PC-3 (cell line): ENCODE measurements at regions not wholly inside any gene's neighbourhood (a gene's known extent, or its start where the extent isn't known, plus 50 kb on each side); places are given as distances from the start of the nearest gene placed in this dataset.
A peak's percentile ranks its signal among the peaks of the same experiment; 100 is the strongest.

Experiments used
- ATAC-seq: fragments of 200-7000 bp; cut with Tn5 transposase; 2 replicates; pipeline ENCODE4 v1.9.1; 2020; ENCODE audit warnings: mild to moderate bottlenecking, moderate library complexity
- BruUV-seq: library from RNA; stranded (reverse); fragments of 400-500 nt; replicated peaks from 2 replicates; lab custom pipeline; 2021; lab: Mats Ljungman, UMichigan
- CTCF ChIA-PET: fragments of 300-600 bp; sonication (Branson Sonifier 250); formaldehyde crosslinking; loops from one replicate; lab custom pipeline; 2022; ENCODE audit warnings: antibody characterized with exemption; lab: Charles Lee
- POLR2A ChIA-PET: fragments of 300-600 bp; sonication (Branson Sonifier 250); formaldehyde crosslinking; loops from one replicate; lab custom pipeline; 2022; ENCODE audit warnings: antibody characterized with exemption; ENCODE audit not compliant: unreplicated experiment; lab: Charles Lee
- DNase-seq: peaks from one replicate; pipeline ENCODE4 v3.0.0-alpha.2; 2015
- H2AFZ ChIP-seq: fragments of 300-600 bp; sonication (generic); 2 replicates; pipeline ENCODE4 v1.6.0; 2016; ENCODE audit warnings: antibody characterized with exemption, low read length
- H3F3A ChIP-seq: fragments of 300-600 bp; sonication (generic); one replicate; pipeline ENCODE4 v1.6.0; 2017; ENCODE audit warnings: antibody characterized with exemption, low read length, control low read depth, mild to moderate bottlenecking; ENCODE audit not compliant: unreplicated experiment
- H3K27ac ChIP-seq: fragments of 300-600 bp; sonication (generic); 2 replicates; pipeline ENCODE4 v1.5.1; 2016; ENCODE audit warnings: mild to moderate bottlenecking, low read length
- H3K27me3 ChIP-seq: fragments of 300-600 bp; sonication (generic); 2 replicates; pipeline ENCODE4 v1.6.1; 2016; ENCODE audit warnings: low read length, mixed read lengths
- H3K36me3 ChIP-seq: fragments of 300-600 bp; sonication (generic); 2 replicates; pipeline ENCODE4 v1.6.1; 2016; ENCODE audit warnings: low read depth, mixed run types, low read length, mixed read lengths
- H3K4me1 ChIP-seq: fragments of 300-600 bp; sonication (generic); 2 replicates; pipeline ENCODE4 v1.5.1; 2016; ENCODE audit warnings: low read length; ENCODE audit not compliant: insufficient read depth
- H3K4me2 ChIP-seq: fragments of 300-600 bp; sonication (generic); 2 replicates; pipeline ENCODE4 v1.6.0; 2016; ENCODE audit warnings: low read length
- H3K4me3 ChIP-seq: fragments of 300-600 bp; sonication (generic); 2 replicates; pipeline ENCODE4 v1.5.1; 2016; ENCODE audit warnings: mild to moderate bottlenecking, low read length, mixed read lengths
- H3K79me2 ChIP-seq: fragments of 300-600 bp; sonication (generic); 2 replicates; pipeline ENCODE4 v1.6.1; 2017; ENCODE audit warnings: low read length, mixed read lengths
- H3K9ac ChIP-seq: fragments of 300-600 bp; sonication (generic); 2 replicates; pipeline ENCODE4 v1.6.0; 2016; ENCODE audit warnings: mild to moderate bottlenecking, low read length
- H3K9me2 ChIP-seq: fragments of 300-600 bp; sonication (generic); replicated peaks from 2 replicates; pipeline ENCODE4 v1.6.1; 2016; ENCODE audit warnings: mixed run types, low read length, mixed read lengths
- H3K9me3 ChIP-seq: fragments of 300-600 bp; sonication (generic); 2 replicates; pipeline ENCODE4 v1.6.1; 2016; ENCODE audit warnings: low read length, mixed read lengths
- H4K20me1 ChIP-seq: fragments of 300-600 bp; sonication (generic); 2 replicates; pipeline ENCODE4 v1.6.1; 2016; ENCODE audit warnings: low read length, mixed read lengths
- CTCF ChIP-seq: fragments of 300-600 bp; sonication (generic); conservative IDR thresholded peaks from 2 replicates; pipeline ENCODE4 v1.5.1; 2017; ENCODE audit warnings: antibody characterized with exemption, low read depth, mild to moderate bottlenecking, low read length
- EZH2 ChIP-seq: fragments of 300-600 bp; sonication (generic); IDR thresholded peaks from one replicate; pipeline ENCODE4 v1.6.1; 2017; ENCODE audit warnings: antibody characterized with exemption, mild to moderate bottlenecking, low read length; ENCODE audit not compliant: unreplicated experiment
- EZH2phosphoT487 ChIP-seq: fragments of 300-600 bp; sonication (generic); IDR thresholded peaks from 2 replicates; pipeline ENCODE4 v1.6.1; 2018; ENCODE audit warnings: mild to moderate bottlenecking, antibody characterized with exemption, low read length, borderline replicate concordance
- intact Hi-C: fragments of 100-400 bp; cut with micrococcal nuclease; formaldehyde crosslinking; loops from 2 replicates; pipeline ENCODE4 v1.9.0; 2023

- BruUV-seq: no TSS peak
- Histone ChIP-seq H3K36me3 (no peaks in the 10 kb centered on the region), H3K9ac (no peak overlapping the region), H3K79me2 (no peaks in the 10 kb centered on the region), H4K20me1 (no peaks in the 10 kb centered on the region), H3K9me2 (no peaks in the 10 kb centered on the region), H3K27me3 (peaks cover 33% of the 10 kb centered on the region), H3K4me2 (no peak overlapping the region), H3K4me3 (no peak overlapping the region), H3K4me1 (no peaks in the 10 kb centered on the region), H3F3A (no peaks in the 10 kb centered on the region), H3K9me3 (no peaks in the 10 kb centered on the region), H3K27ac (no peak overlapping the region), H2AFZ (no peak overlapping the region)
- ATAC-seq (no peak), DNase-seq (no peak)
- intact Hi-C loops: no loop called here
- CTCF ChIA-PET: no interaction called here
- POLR2A ChIA-PET: no interaction called here
- TF ChIP-seq EZH2 (no peak), CTCF (peak; percentile 31; the same call in 1 of the 2 replicates)
Measured at GRCh38 chr2:20916604-20917286, 93.8 kb upstream of the LDAH start.

GRCh38 chr2:20915271-20915670 is 92.4 kb upstream of the LDAH start:
- BruUV-seq: no TSS peak
- DNase-seq (no peak), ATAC-seq (no peak)
- Histone ChIP-seq H3K79me2 (no peaks in the 10 kb centered on the region), H3K36me3 (no peaks in the 10 kb centered on the region), H3K4me3 (no peak overlapping the region), H4K20me1 (no peaks in the 10 kb centered on the region), H3K9me2 (no peaks in the 10 kb centered on the region), H3K4me1 (no peaks in the 10 kb centered on the region), H3K4me2 (no peak overlapping the region), H3K27ac (no peak overlapping the region), H3K27me3 (peaks cover 30% of the 10 kb centered on the region), H3F3A (no peaks in the 10 kb centered on the region), H3K9ac (no peak overlapping the region), H2AFZ (no peak overlapping the region), H3K9me3 (no peaks in the 10 kb centered on the region)
- intact Hi-C loops: no loop called here
- ChIA-PET CTCF (no interaction called here), POLR2A (no interaction called here)
- no peak for TF ChIP-seq EZH2
- TF ChIP-seq EZH2phosphoT487: no peak
- TF ChIP-seq CTCF: no peak

DNA sequence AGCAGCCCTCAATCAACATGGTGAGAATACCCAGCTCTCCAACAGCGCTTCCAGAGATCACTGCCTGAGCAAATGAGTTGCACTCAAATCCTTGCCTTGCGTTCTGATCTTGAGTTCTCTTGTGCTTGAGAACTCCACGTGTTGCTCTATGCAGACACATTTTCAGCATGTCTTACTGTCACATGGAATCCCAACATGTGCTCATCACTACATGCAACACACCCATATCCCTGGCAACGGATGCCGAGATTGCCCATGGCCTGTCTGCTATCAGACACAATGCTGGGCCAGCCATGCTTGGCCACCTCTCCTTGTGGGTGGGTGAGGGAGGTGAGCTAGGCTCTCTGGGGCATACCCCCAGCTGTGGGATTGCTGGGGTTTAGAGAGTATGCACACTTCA is 91.9 kb upstream of the LDAH start:
- intact Hi-C loops: no loop called here
- POLR2A ChIA-PET: no interaction called here
- no peak overlapping the region for H3K4me2 ChIP-seq
- H3K4me3 ChIP-seq: no peak overlapping the region
- H3K36me3 ChIP-seq: no peaks in the 10 kb centered on the region
- DNase-seq (no peak), ATAC-seq (no peak)
- no peak overlapping the region for H3K9ac ChIP-seq
- no TSS peak for BruUV-seq
- H3K79me2 ChIP-seq: no peaks in the 10 kb centered on the region
- H3K27ac ChIP-seq: no peak overlapping the region
- no peaks in the 10 kb centered on the region for H3F3A ChIP-seq
- H2AFZ ChIP-seq: no peak overlapping the region
- peaks cover 27% of the 10 kb centered on the region for H3K27me3 ChIP-seq
- H3K9me2 ChIP-seq: no peaks in the 10 kb centered on the region
- no peaks in the 10 kb centered on the region for H3K4me1 ChIP-seq
- TF ChIP-seq CTCF (no peak), EZH2 (no peak), EZH2phosphoT487 (no peak)
- CTCF ChIA-PET: no interaction called here
- no peaks in the 10 kb centered on the region for H4K20me1 ChIP-seq
- no peaks in the 10 kb centered on the region for H3K9me3 ChIP-seq
